Left ventricle myocardium inferior (tissue), 1 donor: ENCODE measurements at regions not wholly inside any gene's neighbourhood (a gene's known extent, or its start where the extent isn't known, plus 50 kb on each side); places are given as distances from the start of the nearest gene placed in this dataset.

Experiments used
- DNase-seq: peaks from one replicate; pipeline ENCODE4 v3.0.0-alpha.2; 2020
- H3K27ac ChIP-seq: fragments of 200-600 bp; replicated peaks from 2 replicates; pipeline ENCODE4 v1.8.0; 2021
- H3K27me3 ChIP-seq: fragments of 200-600 bp; 2 replicates; pipeline ENCODE4 v1.8.0; 2021; ENCODE audit warnings: low read depth
- H3K36me3 ChIP-seq: fragments of 200-600 bp; 2 replicates; pipeline ENCODE4 v1.8.0; 2021
- H3K4me1 ChIP-seq: fragments of 200-600 bp; 2 replicates; pipeline ENCODE4 v1.8.0; 2021
- H3K4me3 ChIP-seq: fragments of 200-600 bp; 2 replicates; pipeline ENCODE4 v1.8.0; 2021; ENCODE audit warnings: mild to moderate bottlenecking, moderate library complexity
- H3K9me3 ChIP-seq: fragments of 200-600 bp; replicated peaks from 2 replicates; pipeline ENCODE4 v1.8.0; 2021
- intact Hi-C: fragments of 100-400 bp; cut with micrococcal nuclease; formaldehyde crosslinking; loops from one replicate; pipeline ENCODE4 v1.11.0; 2022
- TF ChIP-seq, protein P1 (sequence below): fragments of 200-600 bp; IDR thresholded peaks from 2 replicates; pipeline ENCODE4 v1.8.0; 2021; ENCODE audit warnings: antibody characterized with exemption, mild to moderate bottlenecking, borderline replicate concordance
- donor health status: DM: no; HTN: yes; CAD: no; lungs with severe emphysema.

- peak; percentile 69 for DNase-seq
- TF ChIP-seq, protein P1, sequence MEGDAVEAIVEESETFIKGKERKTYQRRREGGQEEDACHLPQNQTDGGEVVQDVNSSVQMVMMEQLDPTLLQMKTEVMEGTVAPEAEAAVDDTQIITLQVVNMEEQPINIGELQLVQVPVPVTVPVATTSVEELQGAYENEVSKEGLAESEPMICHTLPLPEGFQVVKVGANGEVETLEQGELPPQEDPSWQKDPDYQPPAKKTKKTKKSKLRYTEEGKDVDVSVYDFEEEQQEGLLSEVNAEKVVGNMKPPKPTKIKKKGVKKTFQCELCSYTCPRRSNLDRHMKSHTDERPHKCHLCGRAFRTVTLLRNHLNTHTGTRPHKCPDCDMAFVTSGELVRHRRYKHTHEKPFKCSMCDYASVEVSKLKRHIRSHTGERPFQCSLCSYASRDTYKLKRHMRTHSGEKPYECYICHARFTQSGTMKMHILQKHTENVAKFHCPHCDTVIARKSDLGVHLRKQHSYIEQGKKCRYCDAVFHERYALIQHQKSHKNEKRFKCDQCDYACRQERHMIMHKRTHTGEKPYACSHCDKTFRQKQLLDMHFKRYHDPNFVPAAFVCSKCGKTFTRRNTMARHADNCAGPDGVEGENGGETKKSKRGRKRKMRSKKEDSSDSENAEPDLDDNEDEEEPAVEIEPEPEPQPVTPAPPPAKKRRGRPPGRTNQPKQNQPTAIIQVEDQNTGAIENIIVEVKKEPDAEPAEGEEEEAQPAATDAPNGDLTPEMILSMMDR: peak; percentile 99
- peaks cover 7% of the 10 kb centered on the region for H3K27me3 ChIP-seq
- no peaks in the 10 kb centered on the region for H3K36me3 ChIP-seq
- intact Hi-C loops: loop anchor here (2.0 kb wide), 1 partner anchor 268 kb away; no protein-coding TSS in a partner anchor
- H3K4me1 ChIP-seq: peaks cover 29% of the 10 kb centered on the region
- H3K27ac ChIP-seq: peak overlapping the region; percentile 53
- H3K9me3 ChIP-seq: no peaks in the 10 kb centered on the region
- H3K4me3 ChIP-seq: peak overlapping the region; percentile 36
Measured at GRCh38 chr13:30112602-30113435, 194.5 kb downstream of the KATNAL1 start.

GRCh38 chr13:30111810-30112209 is 195.5 kb downstream of the KATNAL1 start:
- no peak for DNase-seq
- no peaks in the 10 kb centered on the region for H3K36me3 ChIP-seq
- H3K9me3 ChIP-seq: no peaks in the 10 kb centered on the region
- intact Hi-C loops: loop anchor here (2.0 kb wide), 1 partner anchor 267 kb away; no protein-coding TSS in a partner anchor
- peaks cover 29% of the 10 kb centered on the region for H3K4me1 ChIP-seq
- H3K4me3 ChIP-seq: no peak overlapping the region
- no peak overlapping the region for H3K27ac ChIP-seq
- peaks cover 13% of the 10 kb centered on the region for H3K27me3 ChIP-seq
- TF ChIP-seq, protein P1: no peak

GRCh38 chr13:30110301-30111070 is 196.9 kb downstream of the KATNAL1 start:
- no peak overlapping the region for H3K27ac ChIP-seq
- H3K27me3 ChIP-seq: peaks cover 13% of the 10 kb centered on the region
- H3K4me1 ChIP-seq: peaks cover 25% of the 10 kb centered on the region
- no peak overlapping the region for H3K4me3 ChIP-seq
- TF ChIP-seq, protein P1: no peak
- H3K36me3 ChIP-seq: no peaks in the 10 kb centered on the region
- intact Hi-C loops: no loop called here
- peak; percentile 34 for DNase-seq
- H3K9me3 ChIP-seq: no peaks in the 10 kb centered on the region

DNA sequence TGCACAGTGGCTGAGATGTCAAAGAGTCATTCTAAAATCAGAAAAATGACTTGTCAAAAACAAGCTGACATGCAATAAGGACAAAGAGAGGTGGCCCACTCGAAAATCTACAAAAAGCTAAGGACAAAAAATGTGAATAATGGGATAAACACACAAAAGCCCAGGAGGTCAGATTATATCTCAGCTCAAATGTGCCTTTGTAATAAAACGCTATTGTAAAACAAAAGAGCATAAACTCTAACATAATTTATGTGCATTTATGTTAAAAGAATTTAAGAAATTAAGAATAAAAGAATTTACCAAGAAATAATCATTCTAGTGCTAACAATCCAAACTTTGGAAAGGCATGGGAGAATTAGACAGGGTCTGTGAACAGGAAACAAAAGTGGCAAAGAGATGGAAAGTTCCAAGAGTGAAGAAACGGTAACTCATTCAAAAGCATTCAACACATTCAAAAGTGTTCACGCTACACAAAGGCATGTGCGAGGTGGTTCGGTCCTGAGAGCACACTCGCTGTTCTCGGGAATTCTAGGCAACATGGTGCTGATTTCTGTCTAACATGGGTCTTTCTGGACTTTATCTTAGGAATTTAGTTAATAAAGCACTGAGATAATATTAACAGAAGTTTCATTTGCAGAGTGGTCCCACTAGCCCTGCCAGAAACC is 197.7 kb downstream of the KATNAL1 start:
- Histone ChIP-seq H3K27me3 (peaks cover 13% of the 10 kb centered on the region), H3K36me3 (no peaks in the 10 kb centered on the region), H3K9me3 (no peaks in the 10 kb centered on the region), H3K4me3 (no peak overlapping the region), H3K4me1 (peaks cover 19% of the 10 kb centered on the region), H3K27ac (no peak overlapping the region)
- no peak for DNase-seq
- TF ChIP-seq, protein P1: no peak
- intact Hi-C loops: loop anchor here (10.0 kb wide), 1 partner anchor 605 kb away; no protein-coding TSS in a partner anchor

DNA sequence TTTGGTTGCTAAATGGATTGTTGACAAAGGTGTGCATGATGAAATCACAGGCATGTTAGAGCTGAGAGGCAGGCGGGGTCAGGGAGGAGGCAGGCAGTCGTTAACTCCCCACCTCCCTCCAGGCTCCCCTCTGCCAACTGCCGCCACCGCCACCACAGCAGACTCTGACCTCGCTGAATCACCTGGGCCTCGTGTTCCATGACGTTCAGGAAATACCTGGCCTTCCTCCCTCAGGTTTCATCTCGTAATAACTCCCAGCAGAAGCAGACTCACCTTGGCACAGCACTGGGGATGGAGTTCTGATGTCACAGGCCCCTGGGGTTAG is 198.5 kb downstream of the KATNAL1 start:
- H3K4me3 ChIP-seq: no peak overlapping the region
- H3K36me3 ChIP-seq: no peaks in the 10 kb centered on the region
- peaks cover 11% of the 10 kb centered on the region for H3K4me1 ChIP-seq
- H3K27ac ChIP-seq: no peak overlapping the region
- no peaks in the 10 kb centered on the region for H3K9me3 ChIP-seq
- peaks cover 13% of the 10 kb centered on the region for H3K27me3 ChIP-seq
- intact Hi-C loops: loop anchor here (10.0 kb wide), 1 partner anchor 604 kb away; no protein-coding TSS in a partner anchor
- no peak for DNase-seq
- TF ChIP-seq, protein P1: no peak
